ENCODE measurements at regions not wholly inside any gene's neighbourhood (a gene's known extent, or its start where the extent isn't known, plus 50 kb on each side); places are given as distances from the start of the nearest gene placed in this dataset.

DNA sequence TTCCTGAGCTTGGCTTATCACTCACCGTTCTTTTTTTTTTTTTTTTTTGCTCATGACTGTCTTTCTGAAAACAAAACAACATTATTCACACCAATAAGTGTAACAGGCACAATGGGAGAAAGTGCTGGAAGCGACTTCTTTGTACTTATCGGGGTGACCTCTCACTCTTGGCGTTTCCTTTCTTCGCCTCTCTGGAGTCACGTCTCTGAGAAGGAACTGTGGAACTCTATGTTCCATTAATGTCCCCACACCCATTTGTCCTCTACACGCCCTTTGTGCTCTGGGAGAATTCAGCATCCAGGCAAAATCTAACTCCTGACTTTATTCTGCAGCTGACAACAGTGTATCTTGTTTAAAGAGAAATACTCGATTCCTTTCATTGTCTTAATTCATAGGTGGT is 70.8 kb upstream of the FAM204A start:
- Histone ChIP-seq H3K4me3 (no peak overlapping the region), H3K9me3 (ENCODE audit: low read depth) (no peaks in the 10 kb centered on the region), H3K27me3 (no peaks in the 10 kb centered on the region), H2AFZ (replicated peaks) (no peak overlapping the region), H3K27ac (no peak overlapping the region), H3K4me1 (peaks cover 22% of the 10 kb centered on the region), H4K20me1 (ENCODE audit: low read depth) (no peaks in the 10 kb centered on the region), H3K79me2 (ENCODE audit: low read depth) (no peaks in the 10 kb centered on the region), H3K36me3 (no peaks in the 10 kb centered on the region), H3K4me2 (no peak overlapping the region), H3K9ac (no peak overlapping the region), H3F3A (ENCODE audit: low read depth) (no peaks in the 10 kb centered on the region)
- TF ChIP-seq CTCF (IDR thresholded peaks at IDR 0.05) (no peak), EZH2 (IDR thresholded peaks at IDR 0.05) (no peak), EZH2phosphoT487 (IDR thresholded peaks at IDR 0.05) (no peak)
- Mint-ChIP-seq H3K27ac (no peak overlapping the region), H3K4me3 (no peak overlapping the region), H3K36me3 (no peaks in the 10 kb centered on the region), H3K4me1 (no peaks in the 10 kb centered on the region), H3K27me3 (ENCODE audit: insufficient read depth, low read depth) (peaks cover 3% of the 10 kb centered on the region), H3K9me3 (no peaks in the 10 kb centered on the region)
- DNase-seq (ENCODE audit: low spot score), result no peak

- Mint-ChIP-seq H3K27me3 (ENCODE audit: insufficient read depth, low read depth) (peaks cover 3% of the 10 kb centered on the region), H3K4me1 (no peaks in the 10 kb centered on the region), H3K36me3 (no peaks in the 10 kb centered on the region), H3K4me3 (no peak overlapping the region), H3K9me3 (no peaks in the 10 kb centered on the region), H3K27ac (no peak overlapping the region)
- H3K27me3 ChIP-seq, result no peaks in the 10 kb centered on the region
- TF ChIP-seq EZH2phosphoT487 (IDR thresholded peaks at IDR 0.05) (no peak), EZH2 (IDR thresholded peaks at IDR 0.05) (no peak), CTCF (IDR thresholded peaks at IDR 0.05) (no peak)
- no peaks in the 10 kb centered on the region for H3K36me3 ChIP-seq
- no peaks in the 10 kb centered on the region for H4K20me1 ChIP-seq (ENCODE audit: low read depth)
- H3K4me1 ChIP-seq, result peaks cover 22% of the 10 kb centered on the region
- no peak overlapping the region for H3K4me3 ChIP-seq
- no peak overlapping the region for H3K27ac ChIP-seq
- no peak overlapping the region for H2AFZ ChIP-seq (replicated peaks)
- no peaks in the 10 kb centered on the region for H3K79me2 ChIP-seq (ENCODE audit: low read depth)
- no peaks in the 10 kb centered on the region for H3K9me3 ChIP-seq (ENCODE audit: low read depth)
- no peak for DNase-seq (ENCODE audit: low spot score)
- no peak overlapping the region for H3K4me2 ChIP-seq
- H3F3A ChIP-seq (ENCODE audit: low read depth), result no peaks in the 10 kb centered on the region
- no peak overlapping the region for H3K9ac ChIP-seq
These were observed 70.1 kb upstream of the FAM204A start for GRCh38 chr10:118412132-118412760.

DNA sequence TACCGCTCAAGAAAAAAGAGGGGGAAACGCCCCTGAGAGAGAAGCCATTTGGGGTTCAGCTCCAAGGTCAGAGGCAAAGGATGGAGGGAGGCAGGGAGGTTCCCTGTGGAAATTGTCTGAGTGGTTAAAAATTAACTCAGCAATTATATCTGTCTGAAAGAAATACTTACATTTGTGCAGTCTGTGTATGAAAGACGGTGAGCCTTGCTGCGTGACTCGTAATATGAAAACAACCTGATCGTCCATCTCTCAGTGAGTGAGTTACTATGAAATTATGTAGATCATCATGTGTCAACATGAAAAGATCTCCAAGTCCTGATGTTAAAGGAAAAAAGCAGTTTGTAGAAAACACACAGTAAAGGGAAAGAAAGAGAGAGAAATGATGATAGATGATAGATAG is 67.2 kb upstream of the FAM204A start:
- no peaks in the 10 kb centered on the region for H3K4me1 Mint-ChIP-seq
- Histone ChIP-seq H3K27ac (no peak overlapping the region), H3K9ac (no peak overlapping the region), H3K9me3 (ENCODE audit: low read depth) (no peaks in the 10 kb centered on the region), H2AFZ (replicated peaks) (no peak overlapping the region), H3K79me2 (ENCODE audit: low read depth) (no peaks in the 10 kb centered on the region), H3K4me3 (no peak overlapping the region), H3K36me3 (no peaks in the 10 kb centered on the region), H3K27me3 (no peaks in the 10 kb centered on the region), H3K4me2 (no peak overlapping the region), H3F3A (ENCODE audit: low read depth) (no peaks in the 10 kb centered on the region), H4K20me1 (ENCODE audit: low read depth) (no peaks in the 10 kb centered on the region), H3K4me1 (peaks cover 17% of the 10 kb centered on the region)
- H3K9me3 Mint-ChIP-seq, result no peaks in the 10 kb centered on the region
- H3K36me3 Mint-ChIP-seq, result no peaks in the 10 kb centered on the region
- H3K27ac Mint-ChIP-seq, result no peak overlapping the region
- no peak for TF ChIP-seq EZH2 (IDR thresholded peaks at IDR 0.05)
- no peak for TF ChIP-seq EZH2phosphoT487 (IDR thresholded peaks at IDR 0.05)
- no peak for TF ChIP-seq CTCF (IDR thresholded peaks at IDR 0.05)
- H3K27me3 Mint-ChIP-seq (ENCODE audit: insufficient read depth, low read depth), result peaks cover 3% of the 10 kb centered on the region
- no peak overlapping the region for H3K4me3 Mint-ChIP-seq
- DNase-seq (ENCODE audit: low spot score), result no peak
